HepG2 (cell line): ENCODE measurements at regions not wholly inside any gene's neighbourhood (a gene's known extent, or its start where the extent isn't known, plus 50 kb on each side); places are given as distances from the start of the nearest gene placed in this dataset.

Experiments
- ARID3A ChIP-seq: IDR thresholded peaks from 2 replicates; pipeline ENCODE4 v1.6.1; 2012; ENCODE audit warnings: low read depth, low read length, improper control_type of control experiment
- MLLT10 ChIP-seq: sonication (generic); formaldehyde crosslinking; IDR thresholded peaks from 2 replicates; pipeline ENCODE4 v1.4.0; 2020; ENCODE audit warnings: missing genetic modification reagents
- PHB2 ChIP-seq: fragments of 450-650 bp; IDR thresholded peaks from 2 replicates; pipeline ENCODE4 v1.6.1; 2018; ENCODE audit not compliant: partially characterized antibody
- SNRNP70 ChIP-seq: fragments of 200-400 bp; formaldehyde crosslinking; IDR thresholded peaks from 2 replicates; pipeline ENCODE4 v1.6.1; 2017; ENCODE audit warnings: mild to moderate bottlenecking, low read depth, low read length, moderate library complexity
- ZNF282 ChIP-seq: fragments of 450-650 bp; IDR thresholded peaks from 2 replicates; pipeline ENCODE4 v1.6.1; 2018; ENCODE audit not compliant: partially characterized antibody
- ZNF333 ChIP-seq: sonication (generic); formaldehyde crosslinking; IDR thresholded peaks from 2 replicates; pipeline ENCODE4 v1.4.0; 2020; ENCODE audit warnings: mild to moderate bottlenecking, missing genetic modification reagents, borderline replicate concordance
- TF ChIP-seq, protein P1 (sequence below): sonication (generic); formaldehyde crosslinking; IDR thresholded peaks from 2 replicates; pipeline ENCODE4 v1.4.0; 2020; ENCODE audit warnings: mild to moderate bottlenecking, missing genetic modification reagents
- TF ChIP-seq, protein P2 (sequence below): sonication (generic); IDR thresholded peaks from 2 replicates; pipeline ENCODE4 v1.6.1; 2016; ENCODE audit warnings: low read depth, borderline replicate concordance

DNA sequence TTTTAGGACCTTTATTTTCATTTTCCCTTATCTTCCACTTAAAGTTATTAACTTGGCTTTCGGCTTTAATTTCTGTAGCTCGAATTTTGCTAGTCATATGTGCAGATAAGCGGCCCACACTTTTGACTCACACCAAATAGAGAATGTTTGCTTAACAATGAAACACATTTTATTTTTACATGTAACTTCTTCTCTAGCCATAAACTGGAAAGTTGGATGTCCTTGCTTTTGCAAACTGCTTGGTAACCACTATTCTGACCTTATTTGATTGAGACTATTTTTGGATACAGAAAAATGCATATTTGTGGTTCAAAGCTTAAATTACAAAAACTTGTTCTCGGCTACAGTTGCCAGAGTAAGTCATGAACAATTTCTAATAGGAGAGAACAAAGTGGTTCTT, 600.0 kb downstream of the KCTD12 start (continued):
- TF ChIP-seq, protein P1, sequence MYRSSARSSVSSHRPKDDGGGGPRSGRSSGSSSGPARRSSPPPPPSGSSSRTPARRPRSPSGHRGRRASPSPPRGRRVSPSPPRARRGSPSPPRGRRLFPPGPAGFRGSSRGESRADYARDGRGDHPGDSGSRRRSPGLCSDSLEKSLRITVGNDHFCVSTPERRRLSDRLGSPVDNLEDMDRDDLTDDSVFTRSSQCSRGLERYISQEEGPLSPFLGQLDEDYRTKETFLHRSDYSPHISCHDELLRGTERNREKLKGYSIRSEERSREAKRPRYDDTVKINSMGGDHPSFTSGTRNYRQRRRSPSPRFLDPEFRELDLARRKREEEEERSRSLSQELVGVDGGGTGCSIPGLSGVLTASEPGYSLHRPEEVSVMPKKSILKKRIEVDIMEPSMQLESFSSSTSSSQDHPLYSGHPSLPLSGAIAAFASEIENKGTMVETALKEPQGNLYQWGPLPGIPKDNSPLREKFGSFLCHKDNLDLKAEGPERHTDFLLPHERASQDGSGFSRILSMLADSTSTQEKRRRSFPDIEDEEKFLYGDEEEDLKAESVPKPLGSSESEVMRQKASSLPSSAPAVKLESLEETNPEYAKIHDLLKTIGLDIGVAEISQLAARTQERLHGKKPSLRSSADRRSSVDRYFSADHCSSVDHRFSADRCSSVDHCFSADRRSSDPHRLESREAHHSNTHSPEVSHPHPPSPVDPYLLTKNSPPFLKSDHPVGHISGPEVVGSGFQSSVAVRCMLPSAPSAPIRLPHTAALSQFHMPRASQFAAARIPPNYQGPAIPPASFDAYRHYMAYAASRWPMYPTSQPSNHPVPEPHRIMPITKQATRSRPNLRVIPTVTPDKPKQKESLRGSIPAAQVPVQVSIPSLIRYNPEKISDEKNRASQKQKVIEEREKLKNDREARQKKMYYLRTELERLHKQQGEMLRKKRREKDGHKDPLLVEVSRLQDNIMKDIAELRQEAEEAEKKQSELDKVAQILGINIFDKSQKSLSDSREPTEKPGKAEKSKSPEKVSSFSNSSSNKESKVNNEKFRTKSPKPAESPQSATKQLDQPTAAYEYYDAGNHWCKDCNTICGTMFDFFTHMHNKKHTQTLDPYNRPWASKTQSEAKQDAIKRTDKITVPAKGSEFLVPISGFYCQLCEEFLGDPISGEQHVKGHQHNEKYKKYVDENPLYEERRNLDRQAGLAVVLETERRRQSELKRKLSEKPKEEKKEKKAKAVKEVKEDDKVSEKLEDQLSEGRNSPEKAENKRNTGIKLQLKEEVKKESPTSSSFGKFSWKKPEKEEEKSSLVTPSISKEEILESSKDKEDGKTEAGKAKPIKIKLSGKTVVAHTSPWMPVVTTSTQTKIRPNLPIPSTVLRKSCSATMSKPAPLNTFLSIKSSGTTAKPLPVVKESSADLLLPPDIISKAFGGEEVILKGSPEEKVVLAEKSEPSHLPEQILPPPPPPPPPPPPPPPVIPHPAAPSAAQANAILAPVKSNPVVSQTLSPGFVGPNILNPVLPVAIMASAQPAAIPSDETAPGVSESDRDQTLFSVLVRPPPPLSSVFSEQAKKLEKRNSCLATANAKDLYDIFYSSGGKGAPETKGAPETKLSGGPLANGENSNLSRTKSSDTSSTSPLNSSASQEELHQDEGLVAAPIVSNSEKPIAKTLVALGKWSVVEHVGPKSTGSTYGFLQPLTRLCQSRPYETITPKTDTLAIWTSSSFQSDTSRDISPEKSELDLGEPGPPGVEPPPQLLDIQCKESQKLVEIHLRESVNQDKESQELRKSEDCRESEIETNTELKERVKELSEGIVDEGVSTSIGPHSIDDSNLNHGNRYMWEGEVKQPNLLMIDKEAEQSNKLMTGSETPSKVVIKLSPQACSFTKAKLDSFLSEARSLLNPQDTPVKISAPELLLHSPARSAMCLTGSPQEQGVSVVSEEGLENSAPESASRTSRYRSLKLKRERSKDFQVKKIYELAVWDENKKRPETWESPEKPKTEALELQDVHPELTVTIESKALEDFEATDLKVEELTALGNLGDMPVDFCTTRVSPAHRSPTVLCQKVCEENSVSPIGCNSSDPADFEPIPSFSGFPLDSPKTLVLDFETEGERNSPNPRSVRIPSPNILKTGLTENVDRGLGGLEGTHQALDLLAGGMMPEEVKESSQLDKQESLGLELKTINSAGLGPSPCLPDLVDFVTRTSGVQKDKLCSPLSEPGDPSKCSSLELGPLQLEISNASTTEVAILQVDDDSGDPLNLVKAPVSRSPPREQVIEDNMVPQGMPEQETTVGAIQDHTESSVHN, result no peak
- no peak for TF ChIP-seq PHB2
- TF ChIP-seq, protein P2, sequence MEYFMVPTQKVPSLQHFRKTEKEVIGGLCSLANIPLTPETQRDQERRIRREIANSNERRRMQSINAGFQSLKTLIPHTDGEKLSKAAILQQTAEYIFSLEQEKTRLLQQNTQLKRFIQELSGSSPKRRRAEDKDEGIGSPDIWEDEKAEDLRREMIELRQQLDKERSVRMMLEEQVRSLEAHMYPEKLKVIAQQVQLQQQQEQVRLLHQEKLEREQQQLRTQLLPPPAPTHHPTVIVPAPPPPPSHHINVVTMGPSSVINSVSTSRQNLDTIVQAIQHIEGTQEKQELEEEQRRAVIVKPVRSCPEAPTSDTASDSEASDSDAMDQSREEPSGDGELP, result no peak
- no peak for TF ChIP-seq ZNF282
- no peak for TF ChIP-seq MLLT10 (CRISPR knock-in tag)
- TF ChIP-seq ZNF333 (CRISPR knock-in tag), result no peak
- TF ChIP-seq ARID3A, result no peak
- no peak for TF ChIP-seq SNRNP70
